Activated T-cell treated with anti-CD3 and anti-CD28 coated beads, Interleukin-2, amount 50 U/mL, for 48 hours (primary cell): ENCODE measurements at regions not wholly inside any gene's neighbourhood (a gene's known extent, or its start where the extent isn't known, plus 50 kb on each side); places are given as distances from the start of the nearest gene placed in this dataset.
"Not testable (repeated sequence)": the region's sequence is repeated elsewhere in the genome, so short reads cannot be mapped to it uniquely, and the experiment has no call there.

Source experiments
- DNase-seq, 2 experiments: peaks; one replicate each; pipeline ENCODE4 v3.0.0-alpha.2; 2020

GRCh38 chr14:84040101-84040500 lies 1489.8 kb upstream of the FLRT2 start:
- DNase-seq = no peak

- no peak for DNase-seq
Measured at GRCh38 chr14:84041421-84041820, 1488.5 kb upstream of the FLRT2 start.

- DNase-seq = no peak
Measured at GRCh38 chr14:84042992-84043391, 1487.0 kb upstream of the FLRT2 start.

- no peak for DNase-seq
Measured at GRCh38 chr14:84064316-84065125, 1465.4 kb upstream of the FLRT2 start.

GRCh38 chr14:84065811-84066210 lies 1464.1 kb upstream of the FLRT2 start:
- no peak for DNase-seq

GRCh38 chr14:84068288-84068687 lies 1461.7 kb upstream of the FLRT2 start:
- no peak for DNase-seq

- DNase-seq = no peak
Measured at GRCh38 chr14:84071061-84071460, 1458.9 kb upstream of the FLRT2 start.

GRCh38 chr14:84074626-84075025 lies 1455.3 kb upstream of the FLRT2 start:
- no peak for DNase-seq

- no peak for DNase-seq
Measured at GRCh38 chr14:84080944-84081343, 1449.0 kb upstream of the FLRT2 start.

- DNase-seq = no peak
Measured at GRCh38 chr14:84084056-84084630, 1445.8 kb upstream of the FLRT2 start.

GRCh38 chr14:84085493-84085892 lies 1444.5 kb upstream of the FLRT2 start:
- no peak for DNase-seq

GRCh38 chr14:84086714-84087113 lies 1443.2 kb upstream of the FLRT2 start:
- DNase-seq = no peak

- DNase-seq = no peak
Measured at GRCh38 chr14:84087986-84088531, 1441.9 kb upstream of the FLRT2 start.

GRCh38 chr14:84090837-84091236 lies 1439.1 kb upstream of the FLRT2 start:
- DNase-seq = no peak

GRCh38 chr14:84095681-84096080 lies 1434.3 kb upstream of the FLRT2 start:
- no peak for DNase-seq

GRCh38 chr14:84098261-84098660 lies 1431.7 kb upstream of the FLRT2 start:
- no peak for DNase-seq

GRCh38 chr14:84099560-84099959 lies 1430.4 kb upstream of the FLRT2 start:
- DNase-seq = not testable (repeated sequence)

- DNase-seq = no peak
Measured at GRCh38 chr14:84107835-84108343, 1422.1 kb upstream of the FLRT2 start.

GRCh38 chr14:84108746-84109457 lies 1421.0 kb upstream of the FLRT2 start:
- DNase-seq = no peak

GRCh38 chr14:84112589-84112988 lies 1417.4 kb upstream of the FLRT2 start:
- DNase-seq = no peak

- DNase-seq = no peak
Measured at GRCh38 chr14:84125676-84126075, 1404.3 kb upstream of the FLRT2 start.

GRCh38 chr14:84127495-84127894 lies 1402.4 kb upstream of the FLRT2 start:
- DNase-seq = no peak

GRCh38 chr14:84128050-84128449 lies 1401.9 kb upstream of the FLRT2 start:
- DNase-seq = no peak

- no peak for DNase-seq
Measured at GRCh38 chr14:84129007-84129406, 1400.9 kb upstream of the FLRT2 start.
